Stimulated activated CD4-positive, alpha-beta T cell treated with anti-CD3 and anti-CD28 coated beads, Interleukin-2, amount 100 ng/mL, for 4 hours (primary cell): ENCODE measurements at regions not wholly inside any gene's neighbourhood (a gene's known extent, or its start where the extent isn't known, plus 50 kb on each side); places are given as distances from the start of the nearest gene placed in this dataset.
"Not testable (repeated sequence)": the region's sequence is repeated elsewhere in the genome, so short reads cannot be mapped to it uniquely, and the experiment has no call there.

ENCODE experiments used
- DNase-seq: peaks from one replicate; pipeline ENCODE4 v3.0.0-alpha.2; 2020; ENCODE audit warnings: low read depth

DNA sequence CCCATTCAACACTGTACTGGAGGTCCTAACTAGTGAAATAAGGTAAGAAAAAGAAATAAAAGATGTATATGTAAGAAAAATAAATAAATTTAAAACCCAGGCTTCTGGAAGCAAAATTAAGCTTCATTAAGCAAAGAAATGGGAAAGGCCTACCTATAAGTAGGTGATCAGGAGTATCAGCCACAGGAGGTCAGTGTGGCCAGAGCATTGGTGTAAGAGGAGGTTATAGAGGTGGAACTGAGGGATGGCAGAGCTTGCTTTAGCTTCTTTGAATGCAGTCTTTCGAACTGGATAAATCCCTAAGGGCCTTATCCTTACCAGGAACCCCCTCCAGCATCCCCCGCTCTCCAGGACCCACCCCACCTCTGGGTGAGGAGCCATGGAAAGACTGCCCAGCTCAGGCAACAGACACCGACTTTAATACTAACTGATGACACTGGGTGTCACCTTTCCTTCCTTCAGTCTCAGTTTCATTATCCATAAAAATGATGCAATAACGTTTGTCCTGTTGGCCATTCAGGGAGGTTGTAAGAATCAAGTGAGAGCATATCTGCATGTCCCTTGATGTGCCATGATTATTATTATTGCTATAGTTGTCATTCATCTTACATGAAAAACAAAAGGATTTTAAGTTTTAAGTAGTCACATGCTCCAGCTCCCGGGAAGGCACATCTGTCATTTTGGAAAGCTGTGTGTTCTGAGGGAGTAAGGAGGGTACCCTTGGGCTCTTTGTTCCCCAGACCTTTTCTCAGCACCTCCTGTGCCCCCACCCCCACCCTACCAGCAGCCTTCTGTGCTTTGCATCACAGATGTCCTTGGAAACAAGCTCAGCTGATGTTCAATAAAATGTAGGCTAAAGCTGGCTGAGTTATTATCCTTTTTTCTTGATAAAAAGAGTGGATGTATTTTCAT lies 50.8 kb upstream of the CTNNA1 start:
- DNase-seq: no peak

DNA sequence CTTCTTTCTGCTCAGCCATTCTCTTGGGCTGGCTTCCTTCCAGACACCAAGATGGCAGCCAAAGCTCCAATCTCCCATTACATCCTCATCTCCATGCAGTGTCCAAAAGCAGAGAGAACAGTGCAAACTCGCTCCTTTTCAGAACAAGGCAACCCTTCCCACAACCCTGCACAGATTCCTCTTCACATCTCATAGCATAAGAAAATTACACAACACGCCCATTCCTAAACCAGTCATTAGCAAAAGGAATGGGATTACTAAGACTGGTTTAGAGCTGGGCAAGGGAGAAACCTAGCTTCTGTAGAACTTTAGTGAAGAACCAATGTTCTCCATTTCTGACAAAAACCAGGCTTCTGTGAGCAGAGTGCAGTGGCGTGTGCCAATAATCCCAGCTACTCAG lies 51.5 kb upstream of the CTNNA1 start:
- DNase-seq: no peak

DNA sequence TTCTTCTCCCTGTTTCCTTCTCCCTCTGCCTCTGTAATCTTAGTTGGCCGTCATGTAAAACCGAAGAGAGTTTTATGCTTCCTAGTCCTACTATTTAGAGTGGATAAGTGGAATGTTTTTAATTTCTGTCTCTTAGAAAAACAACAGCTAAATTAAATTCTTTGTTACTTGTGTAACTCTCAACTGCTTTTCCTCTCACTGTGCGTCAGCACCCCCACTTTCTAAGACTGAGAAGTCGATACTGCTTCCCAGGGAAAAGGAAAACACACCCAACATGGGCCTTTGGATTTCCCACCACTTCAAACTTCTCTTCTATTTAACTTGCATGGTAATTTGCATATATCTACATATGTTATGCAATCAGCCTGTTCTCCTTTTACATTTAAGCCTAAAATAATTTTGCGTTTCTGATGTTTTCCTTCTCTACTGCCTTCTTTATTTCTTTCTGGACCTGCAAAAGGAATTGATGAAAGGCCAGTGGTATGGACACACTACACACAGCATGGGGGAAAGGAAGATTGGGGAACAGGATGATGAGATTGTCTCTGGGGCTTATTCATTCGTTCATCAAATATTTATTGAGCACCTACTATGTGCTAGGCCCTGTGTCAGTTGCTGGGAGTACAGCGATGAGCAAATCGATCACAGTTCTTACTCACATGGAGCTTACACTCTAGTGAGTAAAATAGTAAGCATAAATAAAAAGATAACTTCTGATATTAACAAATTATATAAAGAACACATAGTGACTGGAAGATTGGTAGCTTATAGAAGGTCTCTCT lies 52.5 kb upstream of the CTNNA1 start:
- DNase-seq: no peak

DNA sequence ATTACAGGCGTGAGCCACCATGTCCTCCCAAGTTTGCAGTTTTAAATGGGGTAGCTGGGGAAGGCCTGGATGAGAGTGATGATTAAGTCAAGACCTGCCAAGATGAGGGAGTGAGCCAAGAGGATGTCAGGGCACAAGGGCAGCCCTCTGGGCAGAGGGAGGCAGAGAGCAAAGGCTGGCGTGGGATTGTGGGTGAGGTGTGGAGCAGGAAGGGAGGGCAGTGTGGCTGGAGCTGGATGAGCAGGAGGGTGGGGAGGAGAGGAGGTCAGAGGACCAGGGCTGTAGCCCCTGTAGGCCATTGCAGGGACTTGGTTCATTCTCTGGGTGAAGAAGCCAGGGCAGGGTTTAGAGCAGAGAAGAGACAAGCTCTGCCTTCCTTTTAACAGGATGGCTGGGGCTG lies 53.7 kb upstream of the CTNNA1 start:
- no peak for DNase-seq

DNA sequence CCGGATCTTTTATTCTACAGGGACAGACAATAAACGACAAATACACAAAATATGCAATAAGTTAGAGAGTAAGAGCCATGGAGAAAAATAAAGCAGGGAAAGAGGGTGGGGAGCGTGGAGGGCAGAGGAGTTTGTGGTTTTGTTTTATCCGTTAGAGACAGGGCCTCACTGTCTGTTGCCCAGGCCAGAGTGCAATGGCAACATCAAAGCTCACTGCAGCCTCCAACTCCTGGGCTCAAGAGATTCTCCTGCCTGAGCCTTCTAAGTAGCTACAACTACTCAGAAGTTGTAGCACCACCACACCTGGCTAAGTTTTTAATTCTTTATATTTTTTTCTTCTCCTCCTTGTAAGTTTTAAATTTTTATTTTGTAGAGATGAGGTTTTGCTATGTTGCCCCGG lies 54.5 kb upstream of the CTNNA1 start:
- no peak for DNase-seq

DNA sequence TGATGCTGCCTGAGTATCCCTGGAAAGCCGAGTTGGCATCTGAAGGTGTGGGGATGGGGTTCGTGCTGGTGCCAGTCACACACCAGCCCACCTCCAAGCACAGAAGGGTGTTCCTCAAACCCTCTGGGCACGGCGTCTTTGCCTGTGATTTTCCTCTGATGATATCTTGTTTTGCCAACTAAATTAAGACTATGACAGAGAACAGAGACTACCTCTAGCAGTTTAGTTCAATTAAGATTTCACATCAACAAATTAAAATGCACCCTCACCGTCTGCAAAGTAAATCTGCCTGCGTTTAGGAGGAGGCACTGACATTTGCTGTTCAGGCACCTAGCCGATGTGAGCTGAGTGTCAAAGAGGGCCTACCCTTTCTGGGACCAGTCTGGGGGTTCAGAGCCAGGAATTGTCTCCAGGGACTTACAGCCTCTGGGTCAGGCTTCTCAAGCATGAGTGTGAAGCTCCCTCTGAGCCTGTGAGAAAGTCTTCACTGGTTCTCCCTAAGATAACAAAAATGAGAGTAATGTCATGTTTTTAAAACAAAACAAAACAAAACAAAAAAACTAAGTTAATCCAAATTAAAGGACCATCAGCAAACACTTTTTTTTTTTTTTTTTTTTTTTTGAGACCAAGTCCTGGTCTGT lies 55.4 kb upstream of the CTNNA1 start:
- no peak for DNase-seq

DNA sequence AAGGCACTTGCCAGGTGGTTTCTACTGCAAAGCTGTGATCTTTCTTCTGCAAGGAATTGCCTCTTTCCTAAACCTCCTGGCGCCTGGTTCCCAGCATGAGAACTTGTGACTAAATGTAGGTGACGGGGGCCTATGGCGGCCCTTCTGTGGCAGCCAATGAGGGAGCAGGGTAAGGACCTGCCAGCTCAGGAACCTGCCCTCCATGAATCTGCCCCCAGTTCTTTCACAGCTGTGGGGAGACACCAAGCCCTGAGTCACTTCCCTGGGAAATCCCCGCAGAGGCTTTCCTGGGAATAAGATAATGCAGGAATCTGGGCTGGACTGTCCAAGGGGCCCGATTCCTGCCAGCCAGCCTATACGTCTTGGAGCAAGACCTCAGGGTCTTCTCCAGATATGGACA lies 56.7 kb upstream of the CTNNA1 start:
- no peak for DNase-seq

DNA sequence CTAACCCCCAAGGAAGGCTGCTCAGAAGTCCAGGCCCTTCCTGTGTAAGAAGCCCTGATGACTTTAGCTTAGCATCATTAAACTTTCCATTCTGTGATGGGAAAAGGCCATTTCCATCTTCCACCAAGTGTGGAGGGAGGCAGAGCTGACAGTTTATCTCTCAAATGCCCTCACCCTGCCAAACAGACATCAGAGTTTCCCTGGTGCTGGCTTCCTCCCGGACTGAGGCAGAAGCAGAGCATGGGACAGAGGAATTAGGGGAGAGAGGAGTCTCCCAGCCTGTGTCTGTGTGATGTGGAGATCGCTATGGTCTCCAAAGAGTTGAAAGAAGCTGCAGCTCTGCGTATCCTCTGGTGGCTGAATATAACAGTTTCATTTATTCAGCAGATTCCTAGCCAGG lies 57.4 kb upstream of the CTNNA1 start:
- no peak for DNase-seq

DNA sequence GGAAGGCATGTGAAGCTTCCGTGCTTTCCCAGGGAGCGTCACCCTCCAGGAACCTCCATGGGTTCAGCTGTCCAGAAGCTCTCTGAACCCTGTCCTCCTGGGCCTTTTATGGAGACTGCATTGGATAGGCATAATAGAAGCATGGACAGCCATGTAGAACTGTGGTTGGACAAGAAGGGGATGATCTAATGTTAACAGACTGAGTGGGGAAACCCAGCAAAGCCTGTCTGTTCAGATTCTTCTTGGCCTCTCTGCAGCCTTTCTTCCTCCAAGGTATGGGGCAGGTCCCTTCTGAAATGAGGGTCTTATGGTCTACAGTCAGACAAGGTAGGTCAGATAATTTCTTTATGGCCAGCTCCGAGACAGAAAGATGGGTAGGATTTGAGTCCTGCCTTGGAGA lies 59.1 kb upstream of the CTNNA1 start:
- no peak for DNase-seq

DNA sequence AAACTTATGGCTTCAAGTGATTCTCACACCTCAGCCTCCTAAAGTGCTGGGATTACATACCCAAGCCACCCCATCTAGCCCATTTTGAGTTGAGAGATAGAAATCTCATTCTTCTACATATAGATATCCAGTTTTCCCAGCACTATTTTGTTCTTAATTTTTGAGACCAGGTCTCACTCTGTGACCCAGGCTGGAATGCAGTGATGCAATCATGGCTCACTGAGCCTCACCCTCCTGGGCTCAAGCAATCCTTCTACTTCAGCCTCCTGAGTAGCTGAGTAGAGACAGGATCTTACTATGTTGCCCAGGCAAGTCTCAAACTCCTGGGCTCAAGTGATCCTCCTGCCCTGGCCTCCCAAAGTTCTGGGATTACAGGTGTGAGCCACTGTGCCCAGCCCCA lies 60.9 kb upstream of the CTNNA1 start:
- DNase-seq: no peak

DNA sequence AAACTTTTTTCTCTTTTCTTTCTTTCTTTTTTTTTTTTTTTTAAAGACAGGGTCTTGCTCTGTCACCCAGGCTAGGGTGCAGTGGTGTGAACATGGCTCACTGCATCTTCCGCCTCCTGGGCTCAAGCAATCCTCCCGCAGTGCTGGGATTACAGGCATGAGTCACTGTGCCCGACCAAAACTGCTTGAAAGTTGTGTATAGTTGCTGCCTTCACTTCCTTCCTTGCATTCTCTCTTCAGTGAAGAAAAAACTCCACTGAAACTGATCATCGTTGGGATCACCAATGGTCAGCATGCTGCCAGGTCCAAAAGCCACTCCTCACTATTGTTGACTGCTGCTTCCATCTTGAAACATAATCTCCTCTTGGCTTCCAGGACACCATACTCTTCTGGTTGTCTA lies 66.6 kb upstream of the CTNNA1 start:
- no peak for DNase-seq

DNA sequence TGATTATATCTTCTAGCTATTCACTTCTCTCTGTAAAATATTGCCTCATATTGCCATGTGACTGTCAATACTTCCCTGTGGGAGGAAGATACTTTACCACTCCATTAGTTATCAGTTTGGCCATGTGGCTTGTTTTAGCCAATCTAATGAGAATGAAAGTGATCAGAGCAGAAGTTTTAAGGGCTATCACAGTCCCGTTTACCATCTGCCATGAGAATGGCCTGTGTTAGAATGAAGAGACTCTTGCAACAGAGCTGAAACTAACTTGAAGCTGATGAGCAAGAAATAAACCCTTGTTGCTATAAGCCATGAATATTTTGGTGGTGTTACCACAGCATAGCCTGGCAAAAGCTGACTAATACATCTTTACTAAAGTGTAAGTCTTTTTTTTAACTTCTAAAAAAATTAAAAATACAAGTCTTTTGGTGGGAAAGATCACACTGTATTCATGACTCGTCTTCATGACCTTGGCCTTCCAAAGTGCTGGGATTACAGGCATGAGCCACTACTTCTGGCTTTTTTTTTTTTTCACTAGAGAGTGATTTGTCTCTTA lies 68.0 kb upstream of the CTNNA1 start:
- no peak for DNase-seq

DNA sequence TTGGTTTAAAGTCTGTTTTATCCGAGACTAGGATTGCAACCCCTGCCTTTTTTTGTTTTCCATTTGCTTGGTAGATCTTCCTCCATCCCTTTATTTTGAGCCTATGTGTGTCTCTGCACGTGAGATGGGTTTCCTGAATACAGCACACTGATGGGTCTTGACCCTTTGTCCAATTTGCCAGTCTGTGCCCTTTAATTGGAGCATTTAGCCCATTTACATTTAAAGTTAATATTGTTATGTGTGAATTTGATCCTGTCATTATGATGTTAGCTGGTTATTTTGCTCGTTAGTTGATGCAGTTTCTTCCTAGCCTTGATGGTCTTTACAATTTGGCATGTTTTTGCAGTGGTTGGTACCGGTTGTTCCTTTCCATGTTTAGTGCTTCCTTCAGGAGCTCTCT lies 70.8 kb upstream of the CTNNA1 start:
- not testable (repeated sequence) for DNase-seq

DNA sequence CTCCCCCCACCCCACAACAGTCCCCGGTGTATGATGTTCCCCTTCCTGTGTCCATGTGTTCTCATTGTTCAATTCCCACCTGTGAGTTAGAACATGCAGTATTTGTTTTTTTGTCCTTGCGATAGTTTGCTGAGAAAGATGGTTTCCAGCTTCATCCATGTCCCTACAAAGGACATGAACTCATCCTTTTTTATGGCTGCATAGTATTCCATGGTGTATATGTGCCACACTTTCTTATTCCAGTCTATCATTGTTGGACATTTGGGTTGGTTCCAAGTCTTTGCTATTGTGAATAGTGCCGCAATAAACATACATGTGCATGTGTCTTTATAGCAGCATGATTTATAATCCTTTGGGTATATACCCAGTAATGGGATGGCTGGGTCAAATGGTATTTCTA lies 74.4 kb upstream of the CTNNA1 start:
- not testable (repeated sequence) for DNase-seq

DNA sequence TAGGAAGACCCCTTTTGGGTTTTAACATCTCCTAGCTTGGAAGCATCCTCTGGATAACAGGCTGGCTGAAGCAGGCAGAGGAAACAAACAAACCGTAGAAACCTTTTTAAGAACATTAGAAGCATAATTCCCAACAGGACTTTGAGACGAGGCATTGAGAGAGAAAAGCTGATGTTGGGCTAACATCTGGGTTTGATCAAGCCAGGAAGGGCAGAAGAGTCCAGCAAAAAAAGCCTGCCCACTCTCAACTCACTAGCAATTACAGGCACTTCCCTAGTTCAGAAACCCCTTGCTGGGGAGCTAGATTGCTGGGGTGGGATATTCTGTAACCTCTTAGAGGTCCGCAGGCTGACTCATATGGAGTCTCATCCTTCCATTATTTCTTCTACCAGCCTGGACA lies 75.4 kb upstream of the CTNNA1 start:
- DNase-seq: no peak

DNA sequence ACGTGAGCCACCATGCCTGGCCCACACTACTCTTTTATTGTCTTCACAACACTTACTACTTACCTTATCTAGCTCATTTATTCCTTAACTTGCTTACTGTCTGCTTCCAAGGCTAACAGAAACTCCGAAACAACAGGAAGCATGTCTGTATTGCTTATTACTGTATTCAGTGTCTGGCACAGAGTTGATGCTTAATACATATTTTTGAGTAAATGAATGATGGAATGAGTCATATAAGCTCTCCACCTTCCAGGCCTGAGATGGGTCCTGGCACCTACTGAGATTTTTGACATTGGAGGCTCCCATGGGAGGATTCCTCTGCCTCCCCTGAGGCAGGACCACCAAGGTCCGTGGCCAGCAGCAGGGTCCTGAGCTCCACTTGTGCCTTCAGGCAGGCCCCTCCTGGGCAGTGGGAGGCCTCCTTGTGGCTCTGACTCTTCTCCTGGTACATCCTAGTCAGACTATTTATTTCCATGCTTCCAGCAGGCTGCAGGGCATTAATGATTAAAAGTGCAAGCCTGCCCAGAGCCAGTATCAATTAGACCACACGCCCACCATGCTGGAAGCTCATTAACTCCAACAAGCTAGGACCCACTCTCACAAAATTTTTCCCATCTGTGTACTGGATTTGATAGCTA lies 76.5 kb upstream of the CTNNA1 start:
- DNase-seq: no peak

DNA sequence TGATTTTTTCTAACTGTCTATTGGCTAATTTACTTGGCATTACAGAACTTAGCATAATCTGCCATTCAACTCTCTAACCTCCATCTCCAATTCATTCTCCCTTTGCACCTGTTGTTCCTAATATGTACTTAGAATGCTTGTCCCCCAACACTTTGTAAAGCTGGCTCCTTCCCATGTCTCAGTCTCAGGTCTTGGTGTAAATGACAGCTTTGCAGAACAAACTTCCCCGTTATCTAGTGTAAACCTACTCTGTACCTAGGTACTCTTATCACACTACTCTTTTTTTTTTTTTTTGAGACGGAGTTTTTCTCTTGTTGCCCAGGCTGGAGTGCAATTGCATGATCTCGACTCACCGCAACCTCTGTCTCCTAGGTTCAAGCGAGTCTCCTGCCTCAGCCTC lies 77.2 kb upstream of the CTNNA1 start:
- no peak for DNase-seq

DNA sequence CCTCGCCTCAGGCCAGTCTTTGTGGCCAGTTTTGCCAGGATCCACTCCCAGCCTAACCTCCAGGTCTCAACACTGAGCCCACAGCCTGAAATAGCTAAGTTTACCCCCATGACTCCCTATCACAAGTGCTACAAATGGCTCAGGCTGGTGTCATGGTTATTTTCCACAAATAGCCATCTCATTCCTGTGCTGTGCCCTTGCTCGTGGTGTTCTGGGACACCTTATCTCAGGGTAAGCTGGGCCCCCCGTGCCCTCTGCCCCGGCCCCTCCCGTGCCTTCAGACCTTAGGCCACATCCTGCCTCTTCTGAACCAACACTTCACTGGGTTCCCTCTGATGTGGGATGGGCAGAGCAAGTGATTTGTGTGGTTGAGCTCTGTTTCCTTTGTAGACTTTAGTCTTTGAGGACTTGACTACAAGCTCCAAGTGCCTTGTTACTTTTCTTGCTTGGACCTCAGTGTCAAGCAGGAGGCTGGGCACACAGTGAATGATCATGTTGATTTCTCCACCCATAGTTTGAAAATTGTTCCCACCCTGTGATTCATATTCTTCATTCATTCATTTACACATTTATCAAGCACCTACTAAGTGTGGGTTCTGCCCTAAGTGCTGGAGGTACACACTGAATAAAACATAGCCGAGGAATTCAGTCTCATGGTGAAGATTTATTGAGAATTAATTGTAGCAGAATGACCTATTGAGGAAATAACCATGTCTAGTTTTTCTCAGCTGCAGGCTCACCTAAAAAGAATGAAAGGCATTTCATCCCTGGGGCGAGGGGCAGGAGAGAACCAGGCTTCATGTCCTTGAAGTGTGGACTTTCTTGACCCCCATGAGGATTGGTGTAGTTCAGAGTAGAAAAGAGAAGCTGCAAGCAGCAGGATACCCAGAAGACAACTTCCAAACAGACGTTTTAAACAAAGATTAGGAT lies 84.5 kb upstream of the CTNNA1 start:
- no peak for DNase-seq

DNA sequence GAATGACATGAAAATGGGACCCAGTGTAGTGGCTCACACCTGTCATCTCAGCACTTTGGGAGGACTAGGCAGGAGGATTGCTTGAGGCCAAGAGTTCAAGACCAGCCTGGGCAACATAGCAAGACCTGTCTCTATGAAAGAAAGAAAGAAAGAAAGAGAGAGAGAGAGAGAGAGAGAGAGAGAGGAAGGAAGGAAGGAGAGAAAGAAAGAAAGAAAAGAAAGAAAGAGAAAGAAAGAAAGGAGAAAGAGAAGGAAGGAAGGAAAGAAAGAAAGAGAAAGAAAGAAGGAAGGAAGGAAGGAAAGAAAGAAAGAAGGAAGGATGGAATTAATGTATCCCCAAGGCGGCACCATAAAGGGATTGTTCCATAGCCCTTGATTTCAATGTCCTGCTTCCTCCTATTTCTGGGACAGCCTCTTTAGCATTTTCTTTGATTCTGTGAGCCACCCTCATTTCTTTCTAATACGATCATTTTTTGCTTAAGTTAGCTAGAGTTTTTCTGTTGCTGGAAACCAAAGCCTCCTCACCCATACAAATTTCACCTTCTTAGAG lies 85.4 kb upstream of the CTNNA1 start:
- DNase-seq: not testable (repeated sequence)

DNA sequence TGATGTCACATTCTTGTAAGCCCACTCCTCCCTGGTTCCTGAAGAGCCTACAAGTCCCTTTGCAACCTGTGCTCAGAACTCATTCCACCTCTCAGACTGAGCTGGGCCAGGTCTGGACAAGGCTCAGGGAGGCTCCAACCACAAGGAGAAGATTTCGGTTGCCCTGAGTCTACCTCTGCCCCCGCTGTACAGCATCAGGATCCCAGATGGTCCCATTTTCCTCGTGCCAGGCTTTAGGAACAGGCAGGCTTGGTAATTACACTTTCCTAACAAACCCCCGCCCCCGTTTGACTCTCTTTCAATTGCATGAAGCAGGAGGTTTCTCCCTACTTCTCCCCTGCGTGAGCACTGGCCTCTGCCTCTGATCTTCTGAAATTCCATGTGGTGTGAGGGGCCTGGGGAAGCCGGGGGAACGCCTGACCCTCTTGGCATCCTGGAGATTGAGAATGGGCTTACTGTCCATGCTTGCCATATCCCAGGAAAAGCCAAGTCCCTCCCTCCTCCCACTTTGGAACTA lies 86.9 kb upstream of the CTNNA1 start:
- no peak for DNase-seq
